ENCODE measurements at regions not wholly inside any gene's neighbourhood (a gene's known extent, or its start where the extent isn't known, plus 50 kb on each side); places are given as distances from the start of the nearest gene placed in this dataset.

- DNase-seq (ENCODE audit: low read depth), result no peak
- TF ChIP-seq CTCF (conservative IDR thresholded peaks at IDR 0.05; ENCODE audit: low read depth, low read length), result no peak
- H3K4me3 ChIP-seq (ENCODE audit: low read depth, low read length), result no peak overlapping the region
Observed at GRCh38 chr10:34922138-34922537, 107.0 kb upstream of the PARD3 start.

GRCh38 chr10:34920578-34920977 is 105.5 kb upstream of the PARD3 start:
- H3K4me3 ChIP-seq (ENCODE audit: low read depth, low read length), result no peak overlapping the region
- TF ChIP-seq CTCF (conservative IDR thresholded peaks at IDR 0.05; ENCODE audit: low read depth, low read length), result no peak
- DNase-seq (ENCODE audit: low read depth), result no peak

- no peak for DNase-seq (ENCODE audit: low read depth)
- H3K4me3 ChIP-seq (ENCODE audit: low read depth, low read length), result no peak overlapping the region
- no peak for TF ChIP-seq CTCF (conservative IDR thresholded peaks at IDR 0.05; ENCODE audit: low read depth, low read length)
Observed at GRCh38 chr10:34918776-34919315, 103.8 kb upstream of the PARD3 start.

GRCh38 chr10:34918060-34918775 is 103.1 kb upstream of the PARD3 start:
- TF ChIP-seq CTCF (conservative IDR thresholded peaks at IDR 0.05; ENCODE audit: low read depth, low read length), result no peak
- H3K4me3 ChIP-seq (ENCODE audit: low read depth, low read length), result no peak overlapping the region
- no peak for DNase-seq (ENCODE audit: low read depth)

GRCh38 chr10:34916314-34916713 is 101.2 kb upstream of the PARD3 start:
- peak; percentile 51 for DNase-seq (ENCODE audit: low read depth)
- TF ChIP-seq CTCF (conservative IDR thresholded peaks at IDR 0.05; ENCODE audit: low read depth, low read length), result no peak
- H3K4me3 ChIP-seq (ENCODE audit: low read depth, low read length), result no peak overlapping the region

GRCh38 chr10:34912771-34913170 is 97.7 kb upstream of the PARD3 start:
- H3K4me3 ChIP-seq (ENCODE audit: low read depth, low read length), result no peak overlapping the region
- no peak for DNase-seq (ENCODE audit: low read depth)
- TF ChIP-seq CTCF (conservative IDR thresholded peaks at IDR 0.05; ENCODE audit: low read depth, low read length), result no peak

GRCh38 chr10:34911661-34912205 is 96.6 kb upstream of the PARD3 start:
- no peak for DNase-seq (ENCODE audit: low read depth)
- no peak overlapping the region for H3K4me3 ChIP-seq (ENCODE audit: low read depth, low read length)
- TF ChIP-seq CTCF (conservative IDR thresholded peaks at IDR 0.05; ENCODE audit: low read depth, low read length), result no peak
